Epidermal melanocyte (primary cell): ENCODE measurements at regions not wholly inside any gene's neighbourhood (a gene's known extent, or its start where the extent isn't known, plus 50 kb on each side); places are given as distances from the start of the nearest gene placed in this dataset.

Experiments
- DNase-seq: peaks from one replicate; pipeline ENCODE4 v3.0.0; 2011; ENCODE audit warnings: low spot score; ENCODE audit not compliant: insufficient read length

- DNase-seq: no peak
Observed at GRCh38 chr19:28257396-28257795, 955.6 kb downstream of the UQCRFS1 start.

DNA sequence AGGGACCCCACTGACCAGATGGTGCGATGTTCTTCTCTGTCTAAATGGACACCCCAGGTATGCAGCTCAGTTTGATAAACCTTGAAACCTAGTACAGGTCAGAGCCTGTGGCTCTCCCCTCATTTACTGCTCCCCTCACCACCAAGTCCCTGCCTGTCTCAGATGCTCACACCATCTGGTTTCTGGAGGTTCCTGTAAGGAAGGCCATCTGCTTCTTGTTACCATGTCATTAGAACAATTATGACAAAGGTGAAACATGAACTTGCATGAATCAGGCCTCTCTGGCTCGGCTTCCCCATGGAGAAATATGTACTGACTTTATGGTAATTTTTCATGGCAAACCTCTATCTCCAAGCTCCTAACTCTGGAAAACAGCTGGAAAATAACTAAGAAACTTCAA lies 965.7 kb downstream of the UQCRFS1 start:
- DNase-seq: no peak

GRCh38 chr19:28245937-28246336 lies 967.0 kb downstream of the UQCRFS1 start:
- no peak for DNase-seq

DNA sequence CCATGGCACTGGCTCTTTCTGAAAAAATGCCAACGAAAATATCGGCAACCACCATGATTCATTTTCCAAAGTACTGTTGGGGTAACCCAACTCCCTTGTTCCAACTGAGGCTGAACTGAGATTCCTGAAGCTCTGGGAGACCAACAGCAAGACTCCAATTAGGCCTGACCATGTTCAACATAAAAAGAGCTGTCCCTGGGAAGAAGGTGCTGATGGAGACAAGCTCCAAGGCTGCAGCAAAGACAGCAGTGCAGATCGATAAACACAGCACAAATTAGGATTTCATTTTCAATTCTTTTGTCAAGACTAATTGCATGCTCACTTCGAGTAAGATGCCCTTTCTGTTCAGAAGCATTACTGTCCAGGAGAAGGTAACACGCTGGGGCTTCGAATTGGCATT lies 968.0 kb downstream of the UQCRFS1 start:
- no peak for DNase-seq

DNA sequence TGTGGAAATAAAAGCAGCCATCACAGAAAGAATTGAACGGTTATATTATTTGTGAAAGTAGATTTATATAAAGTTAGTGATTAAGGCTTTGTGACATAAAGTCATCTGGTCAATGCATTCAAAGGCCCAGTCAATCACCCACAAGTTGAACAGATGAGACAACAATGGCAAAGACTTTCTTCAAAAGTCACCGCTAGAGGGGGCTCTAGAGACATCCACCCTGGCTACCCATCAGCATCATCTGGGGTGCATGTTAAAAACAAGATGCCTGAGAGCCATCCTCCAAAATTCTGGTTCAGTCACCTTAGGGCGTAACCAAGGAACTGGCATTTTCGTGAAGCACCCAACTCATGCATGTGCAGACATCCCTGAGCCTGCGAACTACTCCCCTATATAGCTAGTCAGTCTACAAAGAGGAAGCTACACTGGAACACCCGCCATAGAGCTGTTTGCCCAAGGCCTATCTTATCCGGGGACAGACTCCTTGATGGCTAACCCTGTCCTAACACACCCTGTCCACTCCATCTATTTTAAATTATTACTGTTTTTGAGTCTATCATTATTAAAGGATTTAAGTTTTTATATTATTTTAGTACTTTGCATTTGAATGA lies 970.5 kb downstream of the UQCRFS1 start:
- DNase-seq: no peak

DNA sequence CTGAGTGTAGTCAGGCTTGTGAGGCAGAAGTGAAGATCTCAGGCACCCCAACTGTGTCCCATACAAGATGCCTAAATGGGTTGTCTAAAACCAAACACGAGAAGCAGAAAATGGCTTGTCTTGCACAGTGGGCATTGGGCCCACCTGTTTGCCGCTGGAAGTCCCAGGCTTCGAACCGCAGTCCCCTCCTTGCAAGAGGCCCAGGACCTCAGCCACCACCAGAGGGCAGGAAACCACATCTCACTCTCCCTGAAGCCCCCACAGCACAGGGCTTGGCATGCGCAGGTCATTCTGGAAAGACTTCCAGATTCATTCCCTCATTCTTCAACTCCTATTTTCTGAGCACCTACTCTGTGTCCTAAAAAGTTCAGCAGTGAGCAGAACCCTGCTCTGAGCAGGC lies 973.7 kb downstream of the UQCRFS1 start:
- DNase-seq: no peak

DNA sequence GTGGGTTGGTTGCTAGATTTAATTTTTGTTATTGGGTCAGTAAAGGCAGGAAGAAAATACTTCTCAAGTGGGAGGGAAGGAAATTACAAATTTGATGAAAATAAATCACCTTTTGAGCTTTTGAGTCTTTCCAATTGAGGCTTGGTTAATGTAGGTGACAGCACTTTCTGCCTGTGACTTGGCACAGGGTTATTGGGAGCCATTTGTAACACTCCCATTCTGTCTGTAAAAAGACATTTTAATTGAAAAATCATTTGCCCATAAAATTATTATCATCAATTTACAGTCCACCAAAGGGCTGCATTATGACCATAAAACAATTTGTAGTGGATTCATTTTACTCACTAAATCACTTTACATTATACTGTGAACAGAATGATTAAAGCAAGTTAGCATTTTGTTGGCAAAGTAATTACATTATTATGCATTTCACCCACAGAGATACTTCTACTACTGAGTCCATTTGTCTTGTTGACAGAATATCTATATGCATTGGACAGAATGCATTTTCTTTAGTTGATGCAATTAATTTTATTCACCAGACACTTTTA lies 974.6 kb downstream of the UQCRFS1 start:
- DNase-seq: no peak

- DNase-seq: no peak
Observed at GRCh38 chr19:28235606-28236125, 977.3 kb downstream of the UQCRFS1 start.

DNA sequence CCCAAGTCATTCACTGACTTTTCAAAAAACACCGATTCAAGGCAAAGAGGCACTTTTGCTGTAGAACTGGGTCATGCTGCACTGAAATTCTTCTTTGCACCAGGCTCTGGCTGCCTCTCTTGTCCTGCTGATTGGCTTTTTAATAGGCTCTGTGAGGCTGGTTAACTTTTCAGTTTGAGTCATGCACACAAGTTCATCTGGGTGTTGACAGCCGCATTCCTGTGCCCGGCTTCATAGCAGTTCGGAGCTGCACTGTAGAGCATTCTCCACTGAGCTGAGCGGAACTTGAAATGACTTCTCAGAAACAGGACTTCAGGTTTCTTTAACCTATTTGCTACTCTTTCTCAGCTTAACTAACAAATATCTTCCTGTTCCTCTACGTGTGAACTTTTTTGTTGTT lies 978.3 kb downstream of the UQCRFS1 start:
- no peak for DNase-seq

DNA sequence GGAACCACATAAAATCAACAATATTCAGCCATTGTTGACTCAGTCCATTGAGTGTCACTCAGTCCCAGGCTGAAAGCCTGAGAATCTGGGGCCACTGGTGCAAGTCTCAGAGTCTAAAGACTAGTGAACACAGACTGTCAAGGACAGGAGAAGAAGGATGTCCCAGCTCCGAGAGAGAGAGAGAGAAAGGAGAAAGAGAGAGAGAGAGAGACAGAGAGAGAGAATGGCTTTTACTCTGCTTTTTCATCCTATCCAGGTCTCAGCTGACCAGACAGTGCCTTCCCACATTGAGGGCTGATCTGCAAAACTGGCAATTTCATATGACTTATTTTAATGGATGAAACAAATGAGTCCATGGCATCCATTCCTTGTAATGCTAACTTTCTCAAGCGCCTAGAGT lies 984.1 kb downstream of the UQCRFS1 start:
- DNase-seq: no peak

GRCh38 chr19:28224441-28224840 lies 988.5 kb downstream of the UQCRFS1 start:
- DNase-seq: no peak

DNA sequence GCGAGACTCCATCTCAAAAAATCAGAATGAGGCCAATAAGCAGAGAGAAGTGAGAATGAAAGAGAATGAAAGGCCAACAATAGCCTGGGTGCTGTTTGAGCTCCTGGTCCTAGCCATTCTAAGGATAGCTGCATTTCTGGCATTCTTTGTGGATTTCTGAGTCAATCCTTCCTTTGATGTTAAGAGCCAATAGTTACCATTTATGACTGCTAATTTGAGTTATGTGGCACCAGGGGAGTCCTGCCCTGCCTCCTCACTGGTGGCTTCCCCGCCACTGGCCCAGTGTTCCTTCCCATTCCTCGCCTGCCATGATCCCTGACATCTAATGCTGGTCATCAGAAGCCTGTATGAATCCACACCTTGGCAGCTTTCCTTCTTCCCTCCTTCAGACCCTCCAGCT lies 991.2 kb downstream of the UQCRFS1 start:
- no peak for DNase-seq

- no peak for DNase-seq
Observed at GRCh38 chr19:28218728-28219127, 994.2 kb downstream of the UQCRFS1 start.

DNA sequence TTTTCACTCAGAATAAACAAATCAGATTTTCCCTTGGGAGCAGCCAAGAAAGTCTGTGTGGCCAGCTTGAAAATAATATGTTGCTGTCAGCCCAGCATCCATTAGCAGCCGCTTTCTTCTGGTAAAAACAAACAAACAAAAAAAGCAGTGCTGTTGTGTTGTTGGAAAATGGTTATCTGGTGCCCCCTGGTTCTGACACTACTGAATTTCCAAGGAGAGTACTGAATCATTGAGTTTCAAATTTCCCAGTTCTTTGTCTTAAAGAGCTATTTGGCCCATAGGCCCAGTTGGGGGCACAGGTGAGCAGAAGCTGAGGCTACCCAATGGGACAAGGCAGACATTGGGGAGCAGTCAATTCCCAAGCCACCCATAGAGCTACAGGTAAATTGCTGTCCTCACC lies 995.9 kb downstream of the UQCRFS1 start:
- DNase-seq: no peak

DNA sequence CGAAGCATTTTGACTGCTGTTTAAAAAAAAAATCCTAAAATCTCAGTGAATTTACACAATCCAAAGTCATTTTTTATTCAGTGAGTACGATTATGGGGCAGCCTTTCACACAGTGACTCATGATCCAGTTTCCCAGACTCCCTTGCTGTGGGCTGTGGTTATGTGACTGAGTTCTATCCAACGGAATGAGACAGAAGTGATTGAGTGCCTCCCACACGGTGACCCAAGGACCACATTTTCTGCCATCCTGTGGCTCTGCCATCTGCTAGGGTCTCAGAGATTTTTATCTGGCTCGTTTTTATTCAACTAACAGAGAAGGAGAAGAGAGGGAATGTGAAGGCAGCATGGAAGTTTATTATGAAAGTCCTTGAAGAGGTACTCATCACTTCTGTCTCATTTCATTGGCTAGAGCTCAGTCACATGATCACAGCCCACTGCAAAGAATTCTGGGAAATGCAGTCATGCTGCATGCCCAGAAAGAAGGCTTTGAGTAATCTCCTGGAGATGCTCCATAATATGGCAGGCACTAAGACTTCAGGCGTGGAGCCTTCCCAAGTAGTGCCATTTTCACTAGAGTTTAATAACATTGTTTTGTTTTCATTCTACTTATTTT lies 999.4 kb downstream of the UQCRFS1 start:
- no peak for DNase-seq

DNA sequence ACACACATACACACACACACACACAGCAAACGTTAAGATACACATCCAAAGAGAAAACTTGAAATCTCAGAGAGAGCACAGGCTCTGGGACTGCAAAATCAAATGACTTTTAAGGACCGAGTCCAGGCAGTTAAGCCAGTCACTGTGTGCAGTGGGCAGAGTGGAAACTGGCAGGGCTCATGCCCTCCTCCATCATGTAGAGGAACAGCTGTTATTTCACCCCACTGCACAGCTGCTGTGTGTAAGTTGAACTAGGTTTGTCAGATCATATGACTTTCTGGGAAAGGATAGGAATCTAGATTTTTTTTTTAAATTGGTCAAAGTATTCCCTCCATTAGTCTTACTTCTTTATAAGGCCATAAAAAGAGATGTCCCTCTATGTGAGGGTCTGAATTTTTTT lies 1002.1 kb downstream of the UQCRFS1 start:
- no peak for DNase-seq

DNA sequence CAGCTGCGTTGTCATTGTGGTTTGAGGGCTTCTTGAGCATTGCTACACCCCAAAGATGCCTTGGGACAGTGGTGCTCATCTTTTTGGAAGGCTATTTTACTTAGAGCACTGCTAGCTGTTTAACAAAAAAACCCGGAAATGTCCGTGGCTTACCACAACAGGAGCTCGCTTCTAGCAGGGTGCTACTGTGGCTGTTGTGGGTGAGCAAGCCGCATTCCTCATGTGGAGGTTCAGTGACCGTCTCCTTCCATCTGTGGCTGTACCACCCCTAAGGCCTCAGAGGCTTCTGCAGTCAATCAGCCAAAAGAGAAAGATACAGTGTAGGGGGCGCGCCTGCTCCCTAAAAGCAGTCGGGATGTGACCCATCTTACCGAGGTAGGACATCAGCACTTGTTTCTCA lies 1004.2 kb downstream of the UQCRFS1 start:
- no peak for DNase-seq

DNA sequence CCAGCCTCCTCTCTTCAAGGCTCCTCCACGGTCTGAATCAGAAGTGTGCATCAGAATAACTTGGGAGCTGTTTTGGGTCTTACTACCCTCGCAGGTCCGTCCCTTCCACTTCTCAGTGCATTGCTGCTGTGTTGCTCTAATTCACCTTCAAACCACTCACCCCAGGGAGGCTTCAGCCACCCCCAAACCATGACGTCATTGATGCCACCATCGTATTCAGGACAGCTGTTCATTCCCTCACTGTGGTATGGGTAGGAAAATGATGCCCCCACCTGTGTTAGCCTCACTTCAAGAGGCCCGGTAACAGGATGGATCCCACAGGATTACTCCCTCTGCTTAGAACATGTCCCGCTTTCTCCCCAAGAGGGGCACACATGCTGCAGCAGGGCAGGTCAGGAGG lies 1005.7 kb downstream of the UQCRFS1 start:
- DNase-seq: no peak

- DNase-seq: no peak
Observed at GRCh38 chr19:28201462-28201943, 1011.4 kb downstream of the UQCRFS1 start.

DNA sequence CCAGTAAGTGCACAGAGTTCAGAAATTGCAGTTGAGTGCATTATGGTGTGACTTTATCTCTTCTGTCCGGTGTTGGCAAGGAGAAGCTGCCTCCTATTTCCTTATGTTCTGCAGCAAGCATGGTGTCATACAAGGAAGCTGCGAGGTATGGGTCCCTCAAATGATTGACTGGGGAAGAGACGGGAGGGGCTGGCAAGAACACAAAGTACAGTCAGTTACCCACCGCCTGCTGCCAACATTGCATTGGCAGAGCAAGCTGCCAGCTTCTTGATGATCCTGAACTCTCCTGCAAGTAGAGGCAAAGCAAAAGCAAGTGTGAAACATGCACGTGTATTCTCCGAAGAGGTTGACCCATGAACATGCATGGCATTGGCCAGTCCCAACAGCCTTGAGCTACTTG lies 1013.6 kb downstream of the UQCRFS1 start:
- DNase-seq: no peak

GRCh38 chr19:28196961-28197360 lies 1016.0 kb downstream of the UQCRFS1 start:
- DNase-seq: no peak

DNA sequence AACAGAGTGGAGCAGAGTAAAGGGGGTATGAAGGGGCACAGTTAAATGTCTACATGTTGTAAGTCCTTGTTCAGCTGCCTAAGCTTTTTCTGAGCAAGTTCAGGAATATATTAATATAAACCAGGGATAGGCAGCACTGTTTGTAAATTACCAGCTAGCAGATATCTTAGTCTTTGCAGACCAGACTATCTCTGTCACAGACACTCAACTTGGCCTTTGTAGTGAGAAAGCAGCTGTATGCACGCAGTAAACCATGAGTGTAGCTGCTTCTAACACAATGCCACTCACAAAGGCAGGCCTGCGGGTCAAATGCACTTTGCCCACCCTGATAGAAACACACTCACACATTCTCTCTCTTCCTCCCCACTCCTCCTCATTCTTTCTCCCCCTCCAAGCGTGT lies 1016.9 kb downstream of the UQCRFS1 start:
- DNase-seq: no peak

- no peak for DNase-seq
Observed at GRCh38 chr19:28185646-28186045, 1027.3 kb downstream of the UQCRFS1 start.
